Panc1 (cell line): ENCODE measurements at regions not wholly inside any gene's neighbourhood (a gene's known extent, or its start where the extent isn't known, plus 50 kb on each side); places are given as distances from the start of the nearest gene placed in this dataset.

Experiments used
- ATAC-seq: fragments of 200-7000 bp; cut with Tn5 transposase; 2 replicates; pipeline ENCODE4 v1.9.1; 2020; ENCODE audit warnings: mild to moderate bottlenecking, moderate library complexity
- BruUV-seq: library from RNA; stranded (reverse); fragments of 400-500 nt; replicated peaks from 2 replicates; lab custom pipeline; 2021; lab: Mats Ljungman, UMichigan
- CTCF ChIA-PET: fragments of 300-600 bp; sonication (Branson Sonifier 250); formaldehyde crosslinking; loops from one replicate; lab custom pipeline; 2022; ENCODE audit warnings: antibody characterized with exemption; lab: Charles Lee
- POLR2A ChIA-PET: fragments of 300-600 bp; sonication (Branson Sonifier 250); formaldehyde crosslinking; loops from one replicate; lab custom pipeline; 2022; ENCODE audit warnings: antibody characterized with exemption; lab: Charles Lee
- DNase-seq: peaks from one replicate; pipeline ENCODE4 v3.0.0-alpha.2; 2010; ENCODE audit warnings: low read depth, low spot score
- H3K27ac ChIP-seq: 2 replicates; pipeline ENCODE4 v1.5.1; 2011; ENCODE audit warnings: mild to moderate bottlenecking, low read length, inconsistent platforms
- H3K27me3 ChIP-seq: fragments of 200-500 bp; sonication (Bioruptor generic); 2 replicates; pipeline ENCODE4 v1.6.0; 2014; ENCODE audit warnings: low read length, inconsistent platforms; ENCODE audit not compliant: control insufficient read depth, insufficient read depth
- H3K36me3 ChIP-seq: fragments of 200-500 bp; sonication (Bioruptor generic); 2 replicates; pipeline ENCODE4 v1.5.1; 2014; ENCODE audit warnings: inconsistent platforms, mild to moderate bottlenecking, low read length, moderate library complexity; ENCODE audit not compliant: control insufficient read depth, insufficient read depth
- H3K4me1 ChIP-seq: 2 replicates; pipeline ENCODE4 v1.5.1; 2011; ENCODE audit warnings: inconsistent platforms, mild to moderate bottlenecking, low read length, moderate library complexity; ENCODE audit not compliant: control insufficient read depth, insufficient read depth
- H3K4me3 ChIP-seq, 2 experiments: 2 replicates each; pipeline ENCODE4 v1.5.1; 2011 to 2012; ENCODE audit warnings: low read depth in 2 of 2, low read length in 2 of 2, mild to moderate bottlenecking in 2 of 2, inconsistent platforms in 1 of 2, moderate library complexity in 1 of 2
- H3K9me3 ChIP-seq: fragments of 200-500 bp; sonication (Bioruptor generic); 2 replicates; pipeline ENCODE4 v1.5.1; 2014; ENCODE audit warnings: low read depth, mild to moderate bottlenecking, inconsistent platforms, low read length, moderate library complexity; ENCODE audit not compliant: control insufficient read depth, insufficient read depth
- POLR2AphosphoS5 ChIP-seq: IDR thresholded peaks from 2 replicates; pipeline ENCODE4 v1.6.1; 2012; ENCODE audit warnings: mild to moderate bottlenecking, low read depth, low read length, moderate library complexity
- SIN3A ChIP-seq: IDR thresholded peaks from 2 replicates; pipeline ENCODE4 v1.6.1; 2012; ENCODE audit warnings: low read depth, mild to moderate bottlenecking, low read length, moderate library complexity, borderline replicate concordance; ENCODE audit not compliant: insufficient read depth
- TCF7L2 ChIP-seq: IDR thresholded peaks from 2 replicates; pipeline ENCODE4 v1.6.1; 2011; ENCODE audit warnings: mild to moderate bottlenecking, low read depth, low read length, inconsistent platforms
- in situ Hi-C: cut with HindIII; loops from 2 replicates; pipeline ENCODE4 v1.10.0; 2016; ENCODE audit warnings: low sequenced_read_pairs, low pct_unique_long_range_greater_than_20kb
- intact Hi-C: fragments of 100-400 bp; cut with micrococcal nuclease; formaldehyde crosslinking; loops from one replicate; pipeline ENCODE4 v1.10.0; 2022; ENCODE audit not compliant: unreplicated experiment
- TF ChIP-seq, protein P1 (sequence below), 2 experiments: IDR thresholded peaks; 2 replicates each; pipeline ENCODE4 v1.6.1; 2011 to 2012; ENCODE audit warnings: low read depth in 2 of 2, control low read depth in 1 of 2, low read length in 1 of 2, mild to moderate bottlenecking in 1 of 2, moderate library complexity in 1 of 2; ENCODE audit not compliant: insufficient read depth in 1 of 2
- TF ChIP-seq, protein P2 (sequence below): fragments of 450-650 bp; IDR thresholded peaks from 2 replicates; pipeline ENCODE4 v1.5.1; 2017; ENCODE audit warnings: mild to moderate bottlenecking

DNA sequence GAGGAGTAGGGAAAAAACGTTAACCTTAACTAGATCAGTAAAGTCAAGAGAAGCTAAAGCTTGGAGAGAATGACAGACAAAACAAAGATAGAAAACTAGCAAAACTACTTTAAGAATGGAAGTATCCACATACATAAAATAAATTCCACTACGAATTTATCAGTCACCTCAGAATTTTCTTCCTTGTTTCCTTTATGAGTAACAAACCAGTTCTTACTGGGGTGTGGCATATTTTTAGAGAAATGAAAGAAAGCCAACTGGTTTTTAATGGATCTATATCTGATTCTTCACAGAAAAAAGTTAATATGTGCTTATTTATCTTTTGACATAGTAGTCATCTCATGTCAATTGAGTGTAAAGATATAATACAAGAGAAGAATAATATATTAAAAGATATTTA, 2033.7 kb upstream of the CELF4 start:
- intact Hi-C loops: no loop called here
- in situ Hi-C loops: no loop called here
- ATAC-seq (no peak), DNase-seq (no peak)
- H3K4me1 ChIP-seq: no peaks in the 10 kb centered on the region
- no peaks in the 10 kb centered on the region; the same call in 1 of the 2 replicates for H3K36me3 ChIP-seq
- no peak overlapping the region for H3K27ac ChIP-seq
- POLR2A ChIA-PET: no interaction called here
- H3K27me3 ChIP-seq: no peaks in the 10 kb centered on the region
- H3K9me3 ChIP-seq: no peaks in the 10 kb centered on the region
- CTCF ChIA-PET: no interaction called here
- no peak overlapping the region for H3K4me3 ChIP-seq
- BruUV-seq: no TSS peak
- TF ChIP-seq SIN3A: no peak
- TF ChIP-seq, protein P1, sequence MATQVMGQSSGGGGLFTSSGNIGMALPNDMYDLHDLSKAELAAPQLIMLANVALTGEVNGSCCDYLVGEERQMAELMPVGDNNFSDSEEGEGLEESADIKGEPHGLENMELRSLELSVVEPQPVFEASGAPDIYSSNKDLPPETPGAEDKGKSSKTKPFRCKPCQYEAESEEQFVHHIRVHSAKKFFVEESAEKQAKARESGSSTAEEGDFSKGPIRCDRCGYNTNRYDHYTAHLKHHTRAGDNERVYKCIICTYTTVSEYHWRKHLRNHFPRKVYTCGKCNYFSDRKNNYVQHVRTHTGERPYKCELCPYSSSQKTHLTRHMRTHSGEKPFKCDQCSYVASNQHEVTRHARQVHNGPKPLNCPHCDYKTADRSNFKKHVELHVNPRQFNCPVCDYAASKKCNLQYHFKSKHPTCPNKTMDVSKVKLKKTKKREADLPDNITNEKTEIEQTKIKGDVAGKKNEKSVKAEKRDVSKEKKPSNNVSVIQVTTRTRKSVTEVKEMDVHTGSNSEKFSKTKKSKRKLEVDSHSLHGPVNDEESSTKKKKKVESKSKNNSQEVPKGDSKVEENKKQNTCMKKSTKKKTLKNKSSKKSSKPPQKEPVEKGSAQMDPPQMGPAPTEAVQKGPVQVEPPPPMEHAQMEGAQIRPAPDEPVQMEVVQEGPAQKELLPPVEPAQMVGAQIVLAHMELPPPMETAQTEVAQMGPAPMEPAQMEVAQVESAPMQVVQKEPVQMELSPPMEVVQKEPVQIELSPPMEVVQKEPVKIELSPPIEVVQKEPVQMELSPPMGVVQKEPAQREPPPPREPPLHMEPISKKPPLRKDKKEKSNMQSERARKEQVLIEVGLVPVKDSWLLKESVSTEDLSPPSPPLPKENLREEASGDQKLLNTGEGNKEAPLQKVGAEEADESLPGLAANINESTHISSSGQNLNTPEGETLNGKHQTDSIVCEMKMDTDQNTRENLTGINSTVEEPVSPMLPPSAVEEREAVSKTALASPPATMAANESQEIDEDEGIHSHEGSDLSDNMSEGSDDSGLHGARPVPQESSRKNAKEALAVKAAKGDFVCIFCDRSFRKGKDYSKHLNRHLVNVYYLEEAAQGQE (IDR thresholded peaks at IDR 0.05; ENCODE audit: insufficient read depth in 1 of 2, low read depth in 2 of 2, low read length in 1 of 2): no peak

DNA sequence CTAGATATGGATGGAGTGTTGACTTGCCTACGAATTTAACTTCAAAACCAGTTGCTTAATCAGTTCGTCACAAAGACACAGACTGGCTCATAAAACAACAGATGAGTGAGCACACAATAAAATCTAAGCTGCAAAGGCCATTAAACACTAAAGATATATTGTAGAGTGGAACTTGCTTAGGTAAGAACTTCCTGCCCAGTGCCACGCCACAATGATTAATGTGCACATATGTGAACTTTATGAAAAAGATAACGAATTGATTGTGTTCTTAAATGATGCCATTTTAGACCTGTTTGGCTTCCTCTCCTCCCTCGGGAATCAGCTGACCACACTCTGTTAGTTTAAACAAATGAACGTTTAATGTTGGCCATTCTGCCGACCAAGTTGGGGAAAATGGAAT, 2031.3 kb upstream of the CELF4 start:
- intact Hi-C loops: no loop called here
- BruUV-seq: no TSS peak
- in situ Hi-C loops: no loop called here
- no peaks in the 10 kb centered on the region for H3K9me3 ChIP-seq
- H3K36me3 ChIP-seq: no peaks in the 10 kb centered on the region
- no peaks in the 10 kb centered on the region for H3K27me3 ChIP-seq
- CTCF ChIA-PET: no interaction called here
- ATAC-seq: no peak
- H3K4me1 ChIP-seq: no peaks in the 10 kb centered on the region
- POLR2A ChIA-PET: no interaction called here
- no peak overlapping the region for H3K4me3 ChIP-seq
- DNase-seq: no peak
- H3K27ac ChIP-seq: no peak overlapping the region
- TF ChIP-seq, protein P2, sequence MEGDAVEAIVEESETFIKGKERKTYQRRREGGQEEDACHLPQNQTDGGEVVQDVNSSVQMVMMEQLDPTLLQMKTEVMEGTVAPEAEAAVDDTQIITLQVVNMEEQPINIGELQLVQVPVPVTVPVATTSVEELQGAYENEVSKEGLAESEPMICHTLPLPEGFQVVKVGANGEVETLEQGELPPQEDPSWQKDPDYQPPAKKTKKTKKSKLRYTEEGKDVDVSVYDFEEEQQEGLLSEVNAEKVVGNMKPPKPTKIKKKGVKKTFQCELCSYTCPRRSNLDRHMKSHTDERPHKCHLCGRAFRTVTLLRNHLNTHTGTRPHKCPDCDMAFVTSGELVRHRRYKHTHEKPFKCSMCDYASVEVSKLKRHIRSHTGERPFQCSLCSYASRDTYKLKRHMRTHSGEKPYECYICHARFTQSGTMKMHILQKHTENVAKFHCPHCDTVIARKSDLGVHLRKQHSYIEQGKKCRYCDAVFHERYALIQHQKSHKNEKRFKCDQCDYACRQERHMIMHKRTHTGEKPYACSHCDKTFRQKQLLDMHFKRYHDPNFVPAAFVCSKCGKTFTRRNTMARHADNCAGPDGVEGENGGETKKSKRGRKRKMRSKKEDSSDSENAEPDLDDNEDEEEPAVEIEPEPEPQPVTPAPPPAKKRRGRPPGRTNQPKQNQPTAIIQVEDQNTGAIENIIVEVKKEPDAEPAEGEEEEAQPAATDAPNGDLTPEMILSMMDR: no peak
- no peak for TF ChIP-seq SIN3A
- no peak for TF ChIP-seq POLR2AphosphoS5
- TF ChIP-seq TCF7L2: no peak
- TF ChIP-seq, protein P1 (IDR thresholded peaks at IDR 0.05; ENCODE audit: insufficient read depth in 1 of 2, low read depth in 2 of 2, low read length in 1 of 2): no peak
